GM21367 (cell line): ENCODE measurements at regions not wholly inside any gene's neighbourhood (a gene's known extent, or its start where the extent isn't known, plus 50 kb on each side); places are given as distances from the start of the nearest gene placed in this dataset.

Experiments
- ATAC-seq: cut with Tn5 transposase; IDR thresholded peaks from one replicate; pipeline ENCODE4 v1.9.1; 2021; ENCODE audit not compliant: unreplicated experiment

GRCh38 chr11:79762279-79762921 is 321.6 kb upstream of the TENM4 start:
- no peak for ATAC-seq

- no peak for ATAC-seq
Observed at GRCh38 chr11:79758325-79758724, 317.5 kb upstream of the TENM4 start.

DNA sequence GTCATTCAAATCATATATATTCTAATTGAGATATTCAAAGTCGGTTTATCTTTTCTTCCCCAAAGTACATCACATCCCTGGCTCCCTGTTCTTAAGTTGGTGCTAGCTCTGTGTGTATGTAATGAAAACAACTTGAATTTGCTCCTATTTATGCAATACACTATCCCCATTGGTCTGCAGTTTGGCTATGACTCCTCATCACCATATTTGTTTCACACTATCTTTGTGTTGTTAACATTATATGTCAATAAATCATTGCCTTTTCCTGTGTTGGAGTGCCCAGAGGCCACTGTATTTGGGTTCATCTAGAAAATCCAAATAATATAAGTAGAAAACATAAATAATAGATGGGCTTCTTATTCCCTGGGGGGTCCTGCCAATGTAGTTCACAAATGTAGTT is 306.6 kb upstream of the TENM4 start:
- ATAC-seq: no peak

DNA sequence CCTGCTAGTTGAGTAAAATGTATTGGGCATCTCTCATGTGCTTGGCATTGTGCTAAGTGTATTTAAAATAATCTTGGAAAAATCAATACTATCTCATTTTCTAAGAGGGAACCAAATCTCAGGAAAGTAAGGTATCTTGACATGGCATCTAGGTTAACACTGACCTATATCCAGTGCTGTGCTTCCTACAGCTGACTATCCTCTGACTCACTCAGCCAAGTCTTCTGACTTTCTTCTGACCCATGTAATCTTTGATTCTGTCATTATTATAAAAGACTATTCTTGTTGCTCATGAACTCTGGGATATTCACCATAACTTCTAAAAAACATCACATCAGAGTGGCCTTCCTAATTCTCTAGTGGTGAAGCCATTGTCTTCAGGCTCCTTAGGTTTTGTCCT is 304.1 kb upstream of the TENM4 start:
- no peak for ATAC-seq

DNA sequence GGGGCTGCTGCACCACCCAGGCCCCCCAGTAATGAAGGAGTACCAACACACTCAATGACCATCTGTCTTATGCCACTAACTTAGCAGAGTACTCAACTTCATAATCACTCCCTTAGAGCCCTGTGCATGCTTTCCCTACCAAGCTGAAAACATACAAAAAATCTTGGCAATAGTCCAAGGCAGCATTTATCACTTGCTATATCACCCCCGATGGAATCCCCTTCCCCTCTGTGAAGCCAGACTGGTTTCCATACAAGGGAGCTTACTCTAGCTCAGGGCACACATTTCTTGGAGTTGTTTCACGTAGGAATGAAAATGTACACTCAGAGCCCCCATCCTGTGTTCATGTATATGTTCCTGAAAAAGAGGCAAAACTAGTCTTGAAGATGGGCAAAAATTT is 301.3 kb upstream of the TENM4 start:
- ATAC-seq: no peak

GRCh38 chr11:79739591-79739990 is 298.8 kb upstream of the TENM4 start:
- ATAC-seq: no peak

- no peak for ATAC-seq
Observed at GRCh38 chr11:79727221-79727620, 286.4 kb upstream of the TENM4 start.

DNA sequence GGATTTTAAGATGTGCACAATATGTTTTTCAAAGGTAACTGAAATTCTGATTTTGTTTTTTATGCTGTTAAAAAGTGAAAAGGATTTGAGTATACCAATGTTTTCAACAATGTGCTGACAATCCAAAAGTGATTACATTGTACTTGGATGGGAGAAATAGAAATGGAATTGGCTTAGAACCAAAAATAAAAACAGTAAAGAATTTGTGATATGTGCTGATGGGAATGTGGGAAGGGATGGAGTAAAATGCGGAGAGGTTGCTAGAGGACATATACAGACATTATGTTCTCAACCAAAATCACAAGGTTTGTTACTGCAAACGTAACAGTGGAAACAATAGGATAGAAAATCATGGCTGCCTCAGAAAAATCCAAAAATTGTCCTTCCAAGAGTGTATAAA is 279.3 kb upstream of the TENM4 start:
- no peak for ATAC-seq

DNA sequence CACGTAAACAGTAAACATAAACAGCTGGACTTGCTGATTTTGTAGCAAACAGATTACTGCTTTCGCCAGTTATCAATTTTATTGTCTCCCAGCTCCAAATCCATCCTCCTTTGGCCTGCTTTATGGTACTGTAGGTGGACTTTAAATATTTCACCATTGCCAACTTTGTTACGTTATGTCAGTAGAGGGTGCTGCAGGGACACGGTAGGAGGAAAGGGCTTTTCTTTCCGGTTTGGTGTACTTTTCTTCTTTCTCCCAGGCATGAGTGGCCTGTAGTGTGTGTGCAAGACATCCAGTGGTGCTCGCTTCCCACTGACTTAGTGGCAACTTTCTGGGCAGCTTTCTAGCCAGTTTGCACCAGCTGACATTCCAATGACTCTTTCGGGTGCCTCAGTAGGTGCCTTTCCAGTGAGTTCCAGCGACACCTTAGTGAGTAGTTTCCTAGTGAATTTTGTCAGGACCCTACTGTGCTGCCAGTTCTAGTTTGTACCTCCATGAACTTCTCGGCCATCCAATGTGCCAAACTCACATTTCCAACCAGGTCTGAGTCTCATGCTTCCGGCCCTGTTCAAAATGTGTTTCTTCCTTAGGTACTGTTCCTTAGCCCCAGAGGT is 267.6 kb upstream of the TENM4 start:
- peak; percentile 68 for ATAC-seq

DNA sequence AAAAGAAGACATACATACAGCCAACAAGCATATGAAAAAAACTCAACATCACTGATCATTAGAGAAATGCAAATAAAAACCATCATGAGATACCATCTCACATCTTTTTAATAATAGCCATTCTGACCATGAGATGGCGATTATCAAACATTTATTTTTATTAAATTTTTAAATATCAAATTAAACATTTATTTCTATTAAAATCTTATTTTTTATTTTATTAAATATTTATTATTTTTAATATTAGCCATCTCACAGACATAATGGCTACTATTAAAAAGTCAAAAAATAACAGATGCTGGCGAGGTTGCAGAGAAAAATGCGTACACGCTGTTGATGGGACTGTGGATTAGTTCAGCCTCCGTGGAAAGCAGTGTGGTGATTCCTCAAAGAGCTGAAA is 264.8 kb upstream of the TENM4 start:
- ATAC-seq: no peak

DNA sequence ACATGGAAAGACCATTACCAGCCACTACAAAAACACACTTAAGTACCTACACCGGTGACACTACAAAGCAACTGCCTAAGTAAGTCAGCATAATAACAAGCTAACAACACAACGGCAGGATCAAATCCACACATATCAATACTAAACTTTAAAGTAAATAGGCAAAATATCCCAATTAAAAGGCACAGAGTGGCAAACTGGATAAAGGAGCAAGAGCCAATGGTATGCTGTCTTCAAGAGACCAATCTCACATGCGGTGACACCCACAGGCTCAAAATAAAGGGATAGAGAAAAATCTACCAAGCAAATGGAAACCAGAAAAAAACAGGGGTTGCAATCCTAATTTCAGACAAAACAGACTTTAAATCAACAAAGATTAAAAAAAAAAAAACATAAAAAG is 261.5 kb upstream of the TENM4 start:
- ATAC-seq: no peak

DNA sequence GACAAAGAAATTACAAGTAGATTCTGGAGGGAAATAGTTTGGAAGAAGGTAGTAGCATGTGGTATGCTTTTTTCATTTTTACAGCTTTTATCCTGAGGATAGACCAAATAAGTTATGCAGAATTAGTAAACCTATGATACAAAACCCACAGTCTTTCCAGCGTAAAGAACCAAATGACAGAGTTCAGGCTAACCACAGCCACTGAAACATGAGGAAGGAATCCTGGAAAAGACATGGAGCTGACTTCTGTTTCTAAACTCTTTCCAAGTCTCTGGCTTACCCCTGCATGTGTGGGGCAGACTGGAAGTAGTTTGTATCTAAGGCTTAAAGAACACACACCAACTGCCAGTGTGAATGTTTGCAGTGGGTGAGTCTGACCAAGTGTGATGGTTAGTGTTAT is 258.4 kb upstream of the TENM4 start:
- no peak for ATAC-seq

DNA sequence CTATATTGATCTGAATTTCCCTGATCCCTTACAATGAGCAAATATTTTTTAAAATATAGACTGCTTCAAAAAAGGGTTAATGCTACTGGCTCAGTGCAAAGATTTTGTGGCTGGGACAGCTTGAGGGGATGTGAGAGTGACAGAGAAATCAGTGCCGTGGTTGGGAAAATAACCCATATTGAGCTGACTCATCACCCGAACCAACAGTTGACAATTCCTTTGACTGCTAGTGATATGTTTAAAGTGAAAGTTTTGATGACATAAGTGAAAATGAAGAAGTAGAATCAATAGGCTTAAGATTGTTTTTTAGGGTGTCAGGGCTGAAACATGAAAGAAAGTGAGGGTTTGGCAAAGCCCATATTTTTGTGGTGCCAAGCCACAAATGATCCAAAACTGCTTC is 257.1 kb upstream of the TENM4 start:
- peak; percentile 64 for ATAC-seq

- no peak for ATAC-seq
Observed at GRCh38 chr11:79694368-79694767, 253.5 kb upstream of the TENM4 start.

- no peak for ATAC-seq
Observed at GRCh38 chr11:79691445-79691844, 250.6 kb upstream of the TENM4 start.

DNA sequence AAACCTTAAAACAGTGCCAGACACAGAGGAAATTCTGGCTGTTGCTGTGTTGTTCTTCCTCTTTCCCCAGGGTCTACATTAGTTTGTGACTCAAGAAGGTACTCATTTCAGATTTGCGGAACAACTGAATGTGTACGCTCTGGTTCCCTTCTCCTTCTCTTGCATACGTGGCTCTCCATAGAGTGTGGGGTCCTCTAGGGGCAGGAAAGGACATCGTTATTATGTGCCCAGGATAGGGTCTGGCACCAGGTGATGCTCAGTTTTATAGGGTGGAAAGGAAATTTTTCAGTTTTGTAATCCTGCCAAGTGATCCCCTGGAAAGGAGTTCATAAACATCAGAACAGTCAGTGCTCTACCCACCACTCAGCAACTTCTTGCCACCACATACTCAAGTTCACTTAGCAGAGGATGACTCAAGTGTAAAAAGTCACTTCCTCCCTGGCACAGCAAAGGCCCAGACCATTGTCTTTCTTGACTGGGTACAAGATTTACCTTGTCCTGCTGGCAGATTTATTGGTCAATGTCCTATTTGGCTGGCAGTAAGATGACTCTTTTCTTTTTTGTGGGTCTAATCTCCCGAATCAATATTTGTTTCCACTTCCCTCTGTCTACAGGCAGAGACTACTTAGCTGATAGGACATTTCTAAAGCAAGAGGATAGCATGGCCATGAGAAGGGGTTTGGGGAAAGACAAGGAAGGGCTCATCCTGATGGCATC is 246.0 kb upstream of the TENM4 start:
- ATAC-seq: no peak

- ATAC-seq: no peak
Observed at GRCh38 chr11:79683930-79684329, 243.1 kb upstream of the TENM4 start.

DNA sequence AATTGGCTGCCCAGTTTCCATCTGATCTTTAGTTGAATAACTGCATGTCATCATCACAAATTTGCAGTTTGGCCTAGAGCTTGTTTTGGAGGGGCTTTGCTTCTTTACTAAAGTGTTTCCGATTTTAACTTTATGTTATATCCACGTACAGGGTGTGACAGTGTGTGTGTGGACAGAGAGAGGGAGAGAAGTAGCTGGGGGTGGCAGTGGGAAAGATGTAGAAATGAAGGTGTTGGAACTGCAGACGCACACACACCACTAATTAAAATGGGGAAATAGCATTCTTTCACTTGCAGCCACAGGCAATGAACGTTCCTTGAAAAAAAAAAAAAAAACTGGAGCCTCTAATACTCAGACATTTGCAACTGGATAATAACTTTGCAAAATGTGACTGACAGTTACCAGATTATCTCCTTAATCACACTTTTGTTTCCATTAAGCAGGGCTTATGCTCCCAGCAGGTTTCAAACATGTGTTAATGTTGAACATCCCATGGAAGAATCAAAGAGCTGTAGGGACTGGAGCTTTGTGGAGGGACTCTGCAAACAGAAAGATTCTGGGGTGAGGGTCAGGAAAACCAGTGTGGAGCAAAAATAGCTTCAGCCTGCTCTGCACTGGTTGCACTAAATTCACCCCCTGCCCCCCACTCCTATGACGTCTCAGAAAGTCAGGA is 238.1 kb upstream of the TENM4 start:
- no peak for ATAC-seq

DNA sequence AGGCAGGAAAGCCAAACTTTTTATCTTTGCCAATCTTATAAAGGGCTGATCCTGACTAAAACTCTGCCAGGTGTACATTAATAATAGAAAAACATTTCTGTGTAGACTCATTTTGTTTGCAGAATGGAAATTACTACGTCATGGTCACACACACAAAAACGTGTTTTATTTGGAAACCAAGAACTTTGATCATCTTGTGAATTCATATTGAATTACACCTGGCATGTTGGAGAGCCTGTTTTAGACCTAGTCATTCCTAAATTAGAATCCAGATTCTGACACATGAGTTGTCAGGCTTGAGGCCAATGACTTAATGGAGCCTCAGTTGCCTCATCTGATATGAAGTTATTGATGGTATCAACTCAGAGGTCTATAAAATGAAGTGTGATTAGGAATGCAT is 235.6 kb upstream of the TENM4 start:
- ATAC-seq: no peak

DNA sequence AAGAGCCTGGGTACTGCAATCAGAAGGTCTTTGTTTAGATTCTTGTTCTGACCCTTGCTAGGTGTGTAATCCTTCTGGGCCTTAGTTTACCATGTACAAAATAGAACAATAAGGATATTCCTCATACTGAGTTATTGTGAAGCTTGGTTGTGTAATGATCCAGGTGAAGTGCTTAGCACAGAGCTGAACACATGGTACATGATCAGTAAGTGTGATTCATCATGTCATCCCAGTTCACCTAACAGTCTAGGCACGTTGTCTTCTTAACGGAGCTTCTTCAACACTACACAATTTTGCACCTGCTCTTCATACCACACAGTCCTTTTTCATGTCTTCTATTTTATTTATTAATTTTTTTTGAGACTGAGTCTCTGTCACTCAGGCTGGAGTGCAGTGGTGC is 234.3 kb upstream of the TENM4 start:
- no peak for ATAC-seq

GRCh38 chr11:79672786-79673185 is 232.0 kb upstream of the TENM4 start:
- no peak for ATAC-seq

DNA sequence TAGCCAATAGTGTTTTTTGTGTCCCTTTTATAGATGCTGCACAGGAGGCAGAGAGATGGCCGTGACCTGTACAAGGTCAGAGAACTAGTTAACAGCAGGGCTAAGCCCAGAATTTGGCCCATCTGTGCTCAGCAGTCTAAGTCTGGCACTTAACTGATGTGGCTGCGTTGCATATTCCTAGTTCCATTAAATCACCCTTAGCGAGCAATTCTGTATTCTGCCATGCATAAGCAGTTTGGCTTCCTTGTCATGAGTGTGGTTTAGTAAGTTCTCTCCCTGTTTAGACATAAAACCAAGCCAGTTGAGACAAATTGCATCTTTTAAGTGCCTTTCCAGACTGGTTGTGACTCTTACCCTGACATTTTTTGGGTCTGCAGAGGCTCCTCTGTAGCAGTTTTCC is 230.6 kb upstream of the TENM4 start:
- ATAC-seq: no peak
